ENCODE measurements at regions not wholly inside any gene's neighbourhood (a gene's known extent, or its start where the extent isn't known, plus 50 kb on each side); places are given as distances from the start of the nearest gene placed in this dataset.

DNA sequence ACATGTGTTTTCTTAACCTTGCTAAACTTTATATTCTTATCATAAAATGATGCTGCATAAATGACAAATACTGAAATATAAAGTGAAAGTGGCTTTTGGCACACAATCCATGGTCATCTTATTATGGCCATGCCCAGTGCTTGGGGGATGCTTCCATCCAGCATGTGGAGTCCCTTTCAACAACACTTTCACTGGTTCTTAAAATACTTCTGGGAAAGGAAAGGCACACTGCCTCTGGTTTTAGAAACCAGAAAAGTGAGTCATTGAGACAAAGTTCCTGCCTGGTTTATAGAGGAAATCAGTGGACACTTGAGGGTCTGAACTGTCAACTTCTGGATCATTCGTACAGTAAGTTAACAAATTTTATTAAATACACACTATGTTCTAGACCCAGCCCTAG, 248.0 kb upstream of the ADAMTS3 start:
- 55 to 83% (median 70%) methylated on average over 1 of the region's 1 CpG for WGBS, 5 donors
- no peak overlapping the region for H3K4me3 ChIP-seq
- H3K9me3 ChIP-seq, result no peaks in the 10 kb centered on the region
- H3K27ac ChIP-seq, result no peak overlapping the region
- H3K36me3 ChIP-seq, result no peaks in the 10 kb centered on the region
- H3K4me1 ChIP-seq, result no peaks in the 10 kb centered on the region
- DNase-seq, result no peak
- H3K27me3 ChIP-seq, result no peaks in the 10 kb centered on the region
- TF ChIP-seq POLR2A (IDR thresholded peaks at IDR 0.05) (no peak), POLR2AphosphoS5 (IDR thresholded peaks at IDR 0.05) (no peak), EP300 (IDR thresholded peaks at IDR 0.05) (no peak)
- TF ChIP-seq, protein P1, sequence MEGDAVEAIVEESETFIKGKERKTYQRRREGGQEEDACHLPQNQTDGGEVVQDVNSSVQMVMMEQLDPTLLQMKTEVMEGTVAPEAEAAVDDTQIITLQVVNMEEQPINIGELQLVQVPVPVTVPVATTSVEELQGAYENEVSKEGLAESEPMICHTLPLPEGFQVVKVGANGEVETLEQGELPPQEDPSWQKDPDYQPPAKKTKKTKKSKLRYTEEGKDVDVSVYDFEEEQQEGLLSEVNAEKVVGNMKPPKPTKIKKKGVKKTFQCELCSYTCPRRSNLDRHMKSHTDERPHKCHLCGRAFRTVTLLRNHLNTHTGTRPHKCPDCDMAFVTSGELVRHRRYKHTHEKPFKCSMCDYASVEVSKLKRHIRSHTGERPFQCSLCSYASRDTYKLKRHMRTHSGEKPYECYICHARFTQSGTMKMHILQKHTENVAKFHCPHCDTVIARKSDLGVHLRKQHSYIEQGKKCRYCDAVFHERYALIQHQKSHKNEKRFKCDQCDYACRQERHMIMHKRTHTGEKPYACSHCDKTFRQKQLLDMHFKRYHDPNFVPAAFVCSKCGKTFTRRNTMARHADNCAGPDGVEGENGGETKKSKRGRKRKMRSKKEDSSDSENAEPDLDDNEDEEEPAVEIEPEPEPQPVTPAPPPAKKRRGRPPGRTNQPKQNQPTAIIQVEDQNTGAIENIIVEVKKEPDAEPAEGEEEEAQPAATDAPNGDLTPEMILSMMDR (IDR thresholded peaks at IDR 0.05), result no peak
- intact Hi-C loops (cut with DNase I; ENCODE audit: low total_unique reads), result no loop called here

DNA sequence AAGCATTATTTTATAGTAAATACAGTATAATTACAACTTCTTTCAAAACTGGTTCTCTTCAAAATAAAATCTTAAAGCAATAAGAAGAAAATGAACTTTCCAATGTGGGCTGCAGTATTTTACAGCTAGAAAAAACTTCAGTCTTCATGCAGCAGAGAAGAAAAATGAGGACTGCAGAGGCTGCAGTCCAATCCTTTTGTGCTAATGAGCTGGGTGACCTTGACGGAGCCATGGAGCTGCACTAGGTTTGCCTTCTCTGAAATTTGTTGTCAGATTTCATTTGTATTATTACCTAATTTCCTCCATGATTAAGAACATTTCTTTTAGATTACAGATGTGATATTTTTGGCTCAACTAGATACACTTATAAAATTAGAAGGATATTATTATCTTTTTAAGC, 245.2 kb upstream of the ADAMTS3 start:
- 50 to 82% (median 70%) methylated on average over 1 of the region's 1 CpG for WGBS, 5 donors
- Histone ChIP-seq H3K36me3 (no peaks in the 10 kb centered on the region), H3K4me1 (no peaks in the 10 kb centered on the region), H3K4me3 (no peak overlapping the region), H3K9me3 (no peaks in the 10 kb centered on the region), H3K27me3 (no peaks in the 10 kb centered on the region), H3K27ac (no peak overlapping the region)
- intact Hi-C loops (cut with DNase I; ENCODE audit: low total_unique reads), result no loop called here
- no peak for DNase-seq
- no peak for TF ChIP-seq POLR2A (IDR thresholded peaks at IDR 0.05)
- TF ChIP-seq EP300 (IDR thresholded peaks at IDR 0.05), result no peak
- TF ChIP-seq, protein P1 (IDR thresholded peaks at IDR 0.05), result no peak
- TF ChIP-seq POLR2AphosphoS5 (IDR thresholded peaks at IDR 0.05), result no peak

DNA sequence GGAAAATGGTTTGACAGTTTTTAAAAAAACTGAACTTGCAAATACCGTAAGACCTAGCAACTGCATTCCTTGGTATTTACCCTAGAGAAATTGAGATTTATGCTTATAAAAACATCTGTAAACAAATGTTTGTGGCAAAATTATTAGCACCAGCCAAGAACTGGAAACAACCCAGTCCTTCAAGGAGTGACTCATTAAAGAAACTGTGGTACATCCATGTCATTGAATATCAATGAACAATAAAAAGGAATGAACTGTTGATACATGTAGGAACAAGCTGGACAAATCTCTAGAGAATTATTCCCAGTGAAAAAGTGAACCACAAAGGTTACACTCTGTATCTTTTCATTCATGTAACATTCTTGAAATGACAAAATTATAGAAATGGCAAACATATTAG, 240.2 kb upstream of the ADAMTS3 start:
- intact Hi-C loops (cut with DNase I; ENCODE audit: low total_unique reads), result no loop called here
- DNase-seq, result no peak
- Histone ChIP-seq H3K4me3 (no peak overlapping the region), H3K9me3 (no peaks in the 10 kb centered on the region), H3K36me3 (no peaks in the 10 kb centered on the region), H3K4me1 (no peaks in the 10 kb centered on the region), H3K27me3 (no peaks in the 10 kb centered on the region), H3K27ac (no peak overlapping the region)
- TF ChIP-seq EP300 (IDR thresholded peaks at IDR 0.05) (no peak), POLR2AphosphoS5 (IDR thresholded peaks at IDR 0.05) (no peak), POLR2A (IDR thresholded peaks at IDR 0.05) (no peak)
- TF ChIP-seq, protein P1 (IDR thresholded peaks at IDR 0.05), result no peak
- WGBS, 5 donors, result 76 to 94% (median 81%) methylated on average over 1 of the region's 1 CpG

DNA sequence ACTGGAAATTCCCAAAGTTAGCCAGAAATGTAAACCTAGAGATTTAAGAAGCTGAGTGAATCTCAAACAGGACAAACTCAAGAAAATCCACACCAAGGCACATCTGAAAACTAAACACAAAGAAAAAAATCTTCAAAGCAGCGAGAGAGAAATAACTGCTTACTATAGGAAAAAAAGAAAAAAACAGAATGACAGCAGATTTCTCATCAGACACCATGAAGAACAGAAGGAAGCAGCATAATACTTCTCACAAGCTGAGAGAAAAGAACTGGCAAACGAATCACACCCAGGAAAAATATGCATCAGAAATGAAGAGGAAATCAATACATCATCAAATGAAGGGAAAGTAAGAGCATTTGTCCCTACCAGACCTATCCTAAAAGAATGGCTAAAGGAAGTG, 236.3 kb upstream of the ADAMTS3 start:
- no peaks in the 10 kb centered on the region for H3K36me3 ChIP-seq
- H3K27me3 ChIP-seq, result no peaks in the 10 kb centered on the region
- H3K4me1 ChIP-seq, result no peaks in the 10 kb centered on the region
- TF ChIP-seq, protein P1 (IDR thresholded peaks at IDR 0.05), result no peak
- no peak for TF ChIP-seq POLR2A (IDR thresholded peaks at IDR 0.05)
- no peak for TF ChIP-seq EP300 (IDR thresholded peaks at IDR 0.05)
- no peak for TF ChIP-seq POLR2AphosphoS5 (IDR thresholded peaks at IDR 0.05)
- DNase-seq, result no peak
- no peak overlapping the region for H3K4me3 ChIP-seq
- H3K9me3 ChIP-seq, result no peaks in the 10 kb centered on the region
- no peak overlapping the region for H3K27ac ChIP-seq
- intact Hi-C loops (cut with DNase I; ENCODE audit: low total_unique reads), result no loop called here
- WGBS, 5 donors, result 55 to 61% (median 57%) methylated on average over 2 of the region's 2 CpGs

All from stomach (tissue), 8 donors.